ENCODE measurements at regions not wholly inside any gene's neighbourhood (a gene's known extent, or its start where the extent isn't known, plus 50 kb on each side); places are given as distances from the start of the nearest gene placed in this dataset. TPM values are rescaled to one million over a fixed set of nuclear protein-coding genes. Genes with fewer than 3 reads are reported as not detected.

GRCh38 chr10:34869135-34869836, 54.2 kb upstream of the PARD3 start:
- Histone ChIP-seq H3K4me1 (ENCODE audit: insufficient read depth) (no peaks in the 10 kb centered on the region), H3K27ac (no peak overlapping the region), H3K79me2 (ENCODE audit: insufficient read depth) (no peaks in the 10 kb centered on the region), H2AFZ (no peak overlapping the region), H3K27me3 (replicated peaks; ENCODE audit: insufficient read depth) (peaks cover 17% of the 10 kb centered on the region; the same call in 1 of the 2 replicates), H3K9ac (no peak overlapping the region), H3K36me3 (ENCODE audit: low read depth) (no peaks in the 10 kb centered on the region), H4K20me1 (ENCODE audit: insufficient read depth) (no peaks in the 10 kb centered on the region), H3F3A (ENCODE audit: insufficient read depth) (no peaks in the 10 kb centered on the region), H3K9me3 (ENCODE audit: low read depth) (no peaks in the 10 kb centered on the region), H3K4me3 (no peak overlapping the region), H3K9me2 (ENCODE audit: insufficient read depth) (no peaks in the 10 kb centered on the region), H3K4me2 (ENCODE audit: unreplicated experiment) (no peak overlapping the region)
- in situ Hi-C loops (cut with MboI), result no loop called here
- TF ChIP-seq EZH2 (IDR thresholded peaks at IDR 0.05; ENCODE audit: insufficient read depth, poor library complexity, severe bottlenecking) (no peak), EZH2phosphoT487 (IDR thresholded peaks at IDR 0.05; ENCODE audit: insufficient read depth, low read depth) (no peak)
- WGBS, 2 experiments (ENCODE audit: low coverage in 1 of 2, low lambda C conversion rate in 2 of 2, missing lambda C conversion rate in 2 of 2), result 38 to 42% methylated on average over 11 of the region's 11 CpGs
- no peak for DNase-seq

- H3K4me2 ChIP-seq (ENCODE audit: unreplicated experiment), result no peak overlapping the region
- H3K36me3 ChIP-seq (ENCODE audit: low read depth), result no peaks in the 10 kb centered on the region
- H3K9me2 ChIP-seq (ENCODE audit: insufficient read depth), result no peaks in the 10 kb centered on the region
- no peaks in the 10 kb centered on the region for H3K79me2 ChIP-seq (ENCODE audit: insufficient read depth)
- no peak overlapping the region for H3K27ac ChIP-seq
- TF ChIP-seq EZH2phosphoT487 (IDR thresholded peaks at IDR 0.05; ENCODE audit: insufficient read depth, low read depth) (no peak), EZH2 (IDR thresholded peaks at IDR 0.05; ENCODE audit: insufficient read depth, poor library complexity, severe bottlenecking) (no peak)
- no peaks in the 10 kb centered on the region for H3K4me1 ChIP-seq (ENCODE audit: insufficient read depth)
- H3F3A ChIP-seq (ENCODE audit: insufficient read depth), result no peaks in the 10 kb centered on the region
- H3K9ac ChIP-seq, result no peak overlapping the region
- peaks cover 17% of the 10 kb centered on the region; the same call in 1 of the 2 replicates for H3K27me3 ChIP-seq (replicated peaks; ENCODE audit: insufficient read depth)
- DNase-seq, result no peak
- WGBS, 2 experiments (ENCODE audit: low coverage in 1 of 2, low lambda C conversion rate in 2 of 2, missing lambda C conversion rate in 2 of 2), result 63 to 69% methylated on average over 6 of the region's 6 CpGs
- H2AFZ ChIP-seq, result no peak overlapping the region
- H3K4me3 ChIP-seq, result no peak overlapping the region
- no peaks in the 10 kb centered on the region for H3K9me3 ChIP-seq (ENCODE audit: low read depth)
- no peaks in the 10 kb centered on the region for H4K20me1 ChIP-seq (ENCODE audit: insufficient read depth)
- in situ Hi-C loops (cut with MboI), result no loop called here
Observed at GRCh38 chr10:34868589-34868988, 53.5 kb upstream of the PARD3 start.

GRCh38 chr10:34866848-34867247, 51.8 kb upstream of the PARD3 start:
- Histone ChIP-seq H3K4me3 (no peak overlapping the region), H3K27ac (no peak overlapping the region), H3K79me2 (ENCODE audit: insufficient read depth) (no peaks in the 10 kb centered on the region), H2AFZ (no peak overlapping the region), H3F3A (ENCODE audit: insufficient read depth) (no peaks in the 10 kb centered on the region), H3K9me3 (ENCODE audit: low read depth) (no peaks in the 10 kb centered on the region), H3K27me3 (replicated peaks; ENCODE audit: insufficient read depth) (peaks cover 17% of the 10 kb centered on the region; the same call in 1 of the 2 replicates), H3K4me1 (ENCODE audit: insufficient read depth) (no peaks in the 10 kb centered on the region), H3K9ac (no peak overlapping the region), H3K36me3 (ENCODE audit: low read depth) (no peaks in the 10 kb centered on the region), H3K4me2 (ENCODE audit: unreplicated experiment) (no peak overlapping the region), H3K9me2 (ENCODE audit: insufficient read depth) (no peaks in the 10 kb centered on the region), H4K20me1 (ENCODE audit: insufficient read depth) (no peaks in the 10 kb centered on the region)
- in situ Hi-C loops (cut with MboI), result no loop called here
- whole genome bisulfite sequencing, 2 experiments (ENCODE audit: low coverage in 1 of 2, low lambda C conversion rate in 2 of 2, missing lambda C conversion rate in 2 of 2), result 60 to 65% methylated on average over 3 of the region's 3 CpGs
- TF ChIP-seq EZH2 (IDR thresholded peaks at IDR 0.05; ENCODE audit: insufficient read depth, poor library complexity, severe bottlenecking), result no peak
- TF ChIP-seq EZH2phosphoT487 (IDR thresholded peaks at IDR 0.05; ENCODE audit: insufficient read depth, low read depth), result no peak
- DNase-seq, result no peak

Small RNAs in the stretch of these regions (small RNA-seq; reads per million reads assigned to genes)
- gene RNU6-193P (ENCODE audit: low read depth, low replicate concordance), result not detected
- gene RNU6-847P (ENCODE audit: low read depth, low replicate concordance), result not detected
- gene SS18L2P1 (ENCODE audit: low read depth, low replicate concordance), result not detected
